GM23248 (cell line): ENCODE measurements at regions not wholly inside any gene's neighbourhood (a gene's known extent, or its start where the extent isn't known, plus 50 kb on each side); places are given as distances from the start of the nearest gene placed in this dataset.

Experiments
- EZH2 ChIP-seq: fragments of 200-600 bp; sonication (generic); IDR thresholded peaks from 2 replicates; pipeline ENCODE4 v1.6.1; 2018; ENCODE audit warnings: antibody characterized with exemption, mild to moderate bottlenecking; ENCODE audit not compliant: insufficient read depth, poor library complexity, severe bottlenecking
- EZH2phosphoT487 ChIP-seq: fragments of 200-600 bp; sonication (generic); IDR thresholded peaks from 2 replicates; pipeline ENCODE4 v1.6.1; 2018; ENCODE audit warnings: antibody characterized with exemption, moderate library complexity, mild to moderate bottlenecking, low read depth; ENCODE audit not compliant: insufficient read depth

GRCh38 chr7:15862781-15863165 is 176.3 kb upstream of the MEOX2 start:
- TF ChIP-seq EZH2: no peak
- no peak for TF ChIP-seq EZH2phosphoT487
